K562 (cell line): ENCODE measurements at regions not wholly inside any gene's neighbourhood (a gene's known extent, or its start where the extent isn't known, plus 50 kb on each side); places are given as distances from the start of the nearest gene placed in this dataset.

Experiments
- CHD7 ChIP-seq: fragments of 200-600 bp; sonication (generic); IDR thresholded peaks from one replicate; pipeline ENCODE4 v1.6.1; 2012; ENCODE audit warnings: mild to moderate bottlenecking, low read depth, low read length, inconsistent platforms
- ZBTB40 ChIP-seq, 2 experiments: fragments of 450-650 bp in 1 of 2; sonication (generic) in 1 of 2; formaldehyde crosslinking in 1 of 2; IDR thresholded peaks; 2 replicates each; pipeline versions ENCODE4 v1.7.1 to v1.9.0; 2016 to 2022; ENCODE audit warnings: inconsistent platforms in 1 of 2, mild to moderate bottlenecking in 1 of 2, missing genetic modification reagents in 1 of 2
- ZNF280A ChIP-seq: fragments of 450-650 bp; IDR thresholded peaks from 2 replicates; pipeline ENCODE4 v1.6.1; 2018; ENCODE audit warnings: mild to moderate bottlenecking, low read depth; ENCODE audit not compliant: partially characterized antibody

DNA sequence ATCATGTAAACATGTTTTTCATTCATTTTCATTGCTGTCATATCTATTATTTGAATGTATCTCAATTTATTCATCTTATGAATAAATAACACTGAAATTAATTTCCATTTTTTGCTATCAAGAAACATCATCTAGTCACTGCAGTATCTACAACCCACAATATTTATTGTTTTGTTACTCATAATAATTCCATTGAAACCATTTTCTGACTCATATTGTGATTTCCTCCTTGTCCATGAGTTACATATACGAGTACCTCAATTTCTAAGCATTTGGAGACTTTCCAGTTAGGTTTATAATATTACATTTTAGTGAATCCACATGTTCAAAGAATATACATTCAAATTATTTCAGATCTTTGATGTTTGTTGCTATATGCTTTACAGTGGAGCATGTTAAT, 1524.0 kb downstream of the SLITRK1 start (continued):
- TF ChIP-seq CHD7, result no peak
- no peak for TF ChIP-seq ZNF280A
- TF ChIP-seq ZBTB40 (IDR thresholded peaks at IDR 0.05), result no peak
- no peak for TF ChIP-seq ZBTB40 (CRISPR knock-in tag; IDR thresholded peaks at IDR 0.05)
